Colonic mucosa (tissue), 4 donors: ENCODE measurements at regions not wholly inside any gene's neighbourhood (a gene's known extent, or its start where the extent isn't known, plus 50 kb on each side); places are given as distances from the start of the nearest gene placed in this dataset.

Source experiments
- DNase-seq: peaks from one replicate; pipeline ENCODE4 v3.0.0-alpha.2; 2020
- H3K27ac ChIP-seq: fragments of 200-600 bp; one replicate; pipeline ENCODE4 v1.8.0; 2021
- H3K27me3 ChIP-seq: fragments of 200-600 bp; one replicate; pipeline ENCODE4 v1.8.0; 2021
- H3K36me3 ChIP-seq: fragments of 200-600 bp; one replicate; pipeline ENCODE4 v1.8.0; 2021
- H3K4me1 ChIP-seq: fragments of 200-600 bp; one replicate; pipeline ENCODE4 v1.8.0; 2021; ENCODE audit warnings: mild to moderate bottlenecking
- H3K4me3 ChIP-seq: fragments of 200-600 bp; one replicate; pipeline ENCODE4 v1.8.0; 2021
- H3K9ac ChIP-seq, 2 donors: one replicate each; pipeline ENCODE4 v1.7.0; 2013; ENCODE audit warnings: control low read depth in 2 of 2, low read depth in 2 of 2, low read length in 2 of 2
- H3K9me3 ChIP-seq: fragments of 200-600 bp; one replicate; pipeline ENCODE4 v1.8.0; 2021
- intact Hi-C: fragments of 100-400 bp; cut with DNase I; formaldehyde crosslinking; loops from one replicate; pipeline ENCODE4 v1.14.1; 2022
- TF ChIP-seq, protein P1 (sequence below): fragments of 200-600 bp; IDR thresholded peaks from one replicate; pipeline ENCODE4 v1.8.0; 2022; ENCODE audit warnings: antibody characterized with exemption, mild to moderate bottlenecking
- donor health status: healthy.
- donor health status: DM: no; HTN: no; CAD: no.
- donor health status: DM: no; HTN: no; CAD: no.

GRCh38 chr1:58316141-58316540, 230.4 kb downstream of the OMA1 start:
- no peak for DNase-seq
- TF ChIP-seq, protein P1, sequence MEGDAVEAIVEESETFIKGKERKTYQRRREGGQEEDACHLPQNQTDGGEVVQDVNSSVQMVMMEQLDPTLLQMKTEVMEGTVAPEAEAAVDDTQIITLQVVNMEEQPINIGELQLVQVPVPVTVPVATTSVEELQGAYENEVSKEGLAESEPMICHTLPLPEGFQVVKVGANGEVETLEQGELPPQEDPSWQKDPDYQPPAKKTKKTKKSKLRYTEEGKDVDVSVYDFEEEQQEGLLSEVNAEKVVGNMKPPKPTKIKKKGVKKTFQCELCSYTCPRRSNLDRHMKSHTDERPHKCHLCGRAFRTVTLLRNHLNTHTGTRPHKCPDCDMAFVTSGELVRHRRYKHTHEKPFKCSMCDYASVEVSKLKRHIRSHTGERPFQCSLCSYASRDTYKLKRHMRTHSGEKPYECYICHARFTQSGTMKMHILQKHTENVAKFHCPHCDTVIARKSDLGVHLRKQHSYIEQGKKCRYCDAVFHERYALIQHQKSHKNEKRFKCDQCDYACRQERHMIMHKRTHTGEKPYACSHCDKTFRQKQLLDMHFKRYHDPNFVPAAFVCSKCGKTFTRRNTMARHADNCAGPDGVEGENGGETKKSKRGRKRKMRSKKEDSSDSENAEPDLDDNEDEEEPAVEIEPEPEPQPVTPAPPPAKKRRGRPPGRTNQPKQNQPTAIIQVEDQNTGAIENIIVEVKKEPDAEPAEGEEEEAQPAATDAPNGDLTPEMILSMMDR: no peak
- Histone ChIP-seq H3K9ac (no peak overlapping the region), H3K9me3 (no peaks in the 10 kb centered on the region), H3K36me3 (no peaks in the 10 kb centered on the region), H3K27me3 (no peaks in the 10 kb centered on the region), H3K4me1 (no peaks in the 10 kb centered on the region), H3K4me3 (no peak overlapping the region), H3K27ac (no peak overlapping the region)
- intact Hi-C loops: no loop called here

- TF ChIP-seq, protein P1: no peak
- no peak for DNase-seq
- intact Hi-C loops: no loop called here
- no peaks in the 10 kb centered on the region for H3K4me1 ChIP-seq
- no peak overlapping the region for H3K27ac ChIP-seq
- no peak overlapping the region for H3K9ac ChIP-seq
- H3K36me3 ChIP-seq: no peaks in the 10 kb centered on the region
- H3K9me3 ChIP-seq: no peaks in the 10 kb centered on the region
- no peaks in the 10 kb centered on the region for H3K27me3 ChIP-seq
- no peak overlapping the region for H3K4me3 ChIP-seq
These were observed 233.5 kb downstream of the OMA1 start for GRCh38 chr1:58312971-58313563.

DNA sequence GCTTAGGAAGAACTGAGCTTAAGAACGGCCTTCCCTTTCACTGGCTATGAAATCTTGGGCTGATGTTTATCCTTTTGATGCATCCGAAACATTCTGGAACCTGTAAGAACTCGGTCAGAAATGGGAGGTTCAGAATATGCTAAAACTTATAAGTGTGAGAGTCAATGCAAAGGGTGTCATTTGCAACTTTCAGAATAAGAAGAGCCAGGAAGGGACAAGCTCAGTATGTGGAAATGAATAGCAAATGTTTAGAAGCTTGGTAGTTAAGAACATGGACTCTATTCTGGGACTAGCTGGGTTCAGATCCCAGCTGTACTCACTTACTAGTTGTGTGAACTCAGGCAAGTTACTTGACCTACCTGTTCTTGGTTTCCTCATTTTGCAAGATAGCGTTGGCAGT, 234.1 kb downstream of the OMA1 start:
- Histone ChIP-seq H3K9me3 (no peaks in the 10 kb centered on the region), H3K4me1 (no peaks in the 10 kb centered on the region), H3K9ac (no peak overlapping the region), H3K36me3 (no peaks in the 10 kb centered on the region), H3K4me3 (no peak overlapping the region), H3K27me3 (no peaks in the 10 kb centered on the region), H3K27ac (no peak overlapping the region)
- DNase-seq: no peak
- intact Hi-C loops: no loop called here
- TF ChIP-seq, protein P1: no peak

DNA sequence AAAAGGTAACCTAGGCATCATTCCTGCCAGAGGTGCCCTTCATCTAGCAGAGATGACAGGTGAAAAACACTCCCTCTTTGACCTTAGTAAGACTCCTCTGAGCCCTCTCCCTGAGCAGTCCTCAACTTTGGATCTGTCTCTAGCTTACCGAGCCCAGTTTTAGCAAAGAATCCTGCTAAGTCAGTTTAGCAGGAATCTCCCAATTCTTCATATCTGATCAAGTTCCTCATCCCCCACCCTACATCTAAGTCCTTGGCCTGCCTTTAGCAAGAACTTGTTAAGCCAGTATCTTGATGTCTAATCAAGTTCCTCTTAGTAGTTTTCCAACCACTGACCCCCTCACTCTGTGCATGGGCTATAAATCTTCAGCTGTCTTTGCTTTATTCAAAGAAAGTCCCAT, 235.6 kb downstream of the OMA1 start:
- H3K27ac ChIP-seq: no peak overlapping the region
- TF ChIP-seq, protein P1: no peak
- intact Hi-C loops: no loop called here
- H3K4me3 ChIP-seq: no peak overlapping the region
- H3K36me3 ChIP-seq: no peaks in the 10 kb centered on the region
- no peak for DNase-seq
- no peaks in the 10 kb centered on the region for H3K4me1 ChIP-seq
- H3K9me3 ChIP-seq: no peaks in the 10 kb centered on the region
- no peaks in the 10 kb centered on the region for H3K27me3 ChIP-seq
- no peak overlapping the region for H3K9ac ChIP-seq

GRCh38 chr1:58310469-58310868, 236.1 kb downstream of the OMA1 start:
- TF ChIP-seq, protein P1: no peak
- intact Hi-C loops: no loop called here
- no peak overlapping the region for H3K9ac ChIP-seq
- H3K36me3 ChIP-seq: no peaks in the 10 kb centered on the region
- no peak overlapping the region for H3K4me3 ChIP-seq
- H3K9me3 ChIP-seq: no peaks in the 10 kb centered on the region
- H3K27ac ChIP-seq: no peak overlapping the region
- no peak for DNase-seq
- no peaks in the 10 kb centered on the region for H3K27me3 ChIP-seq
- H3K4me1 ChIP-seq: no peaks in the 10 kb centered on the region
